Suprapubic skin (tissue), 4 donors: ENCODE measurements at regions not wholly inside any gene's neighbourhood (a gene's known extent, or its start where the extent isn't known, plus 50 kb on each side); places are given as distances from the start of the nearest gene placed in this dataset.
"Not testable (repeated sequence)": the region's sequence is repeated elsewhere in the genome, so short reads cannot be mapped to it uniquely, and the experiment has no call there.

Source experiments
- DNase-seq, 2 donors: peaks; one replicate each; pipeline ENCODE4 v3.0.0-alpha.2; 2019; ENCODE audit warnings: low spot score in 2 of 2
- H3K27ac ChIP-seq: fragments of 200-600 bp; sonication (generic); one replicate; pipeline ENCODE4 v1.5.1; 2019
- H3K27me3 ChIP-seq: fragments of 200-600 bp; sonication (generic); one replicate; pipeline ENCODE4 v1.5.1; 2019
- H3K36me3 ChIP-seq: fragments of 200-600 bp; sonication (generic); one replicate; pipeline ENCODE4 v1.5.1; 2019
- H3K4me1 ChIP-seq: fragments of 200-600 bp; sonication (generic); one replicate; pipeline ENCODE4 v1.5.1; 2019
- H3K4me3 ChIP-seq: fragments of 200-600 bp; sonication (generic); one replicate; pipeline ENCODE4 v1.5.1; 2019; ENCODE audit warnings: mild to moderate bottlenecking
- H3K9me3 ChIP-seq: fragments of 200-600 bp; sonication (generic); one replicate; pipeline ENCODE4 v1.5.1; 2019
- CTCF ChIP-seq, 2 donors: fragments of 200-600 bp in 1 of 2; fragments of 450-650 bp in 1 of 2; sonication (generic) in 1 of 2; IDR thresholded peaks; one replicate each; pipeline ENCODE4 v1.5.1; 2016 to 2019; ENCODE audit warnings: antibody characterized with exemption in 2 of 2, mild to moderate bottlenecking in 1 of 2, moderate library complexity in 1 of 2
- EP300 ChIP-seq: sonication (generic); formaldehyde crosslinking; IDR thresholded peaks from one replicate; pipeline ENCODE4 v1.6.1; 2017; ENCODE audit warnings: antibody characterized with exemption
- POLR2A ChIP-seq, 2 donors: fragments of 450-650 bp; IDR thresholded peaks; one replicate each; pipeline ENCODE4 v1.6.1; 2017; ENCODE audit warnings: antibody characterized with exemption in 2 of 2, mild to moderate bottlenecking in 2 of 2, moderate library complexity in 2 of 2
- POLR2AphosphoS5 ChIP-seq, 3 donors: sonication (generic); formaldehyde crosslinking; IDR thresholded peaks; one replicate each; pipeline ENCODE4 v1.6.1; 2017; ENCODE audit warnings: antibody characterized with exemption in 3 of 3
- WGBS: methylation state at CpG from one replicate; pipeline ENCODE4 v1.1.5; 2018; 5-methylcytosine and 5-hydroxymethylcytosine counted together

DNA sequence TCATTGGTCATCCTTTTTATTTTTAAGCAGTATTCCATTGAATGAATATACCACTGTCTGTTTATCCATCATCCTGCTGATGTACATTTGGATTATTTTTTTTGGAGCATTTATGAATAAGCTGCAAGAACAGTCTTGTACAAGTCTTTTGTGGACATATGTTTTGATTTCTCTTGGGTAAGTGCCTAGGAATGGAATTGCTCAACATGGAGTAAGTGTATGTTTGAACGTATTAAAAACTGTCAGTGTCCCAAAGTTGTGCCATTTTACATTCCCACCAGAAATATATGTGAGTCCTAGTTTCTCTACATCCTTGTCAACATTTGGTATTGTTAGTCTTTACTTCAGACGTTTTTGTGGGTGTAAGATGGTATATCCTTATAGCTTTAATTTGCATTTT, 287.0 kb upstream of the POF1B start:
- Histone ChIP-seq H3K27me3 (no peaks in the 10 kb centered on the region), H3K4me1 (no peaks in the 10 kb centered on the region), H3K4me3 (no peak overlapping the region), H3K36me3 (no peaks in the 10 kb centered on the region), H3K9me3 (no peaks in the 10 kb centered on the region), H3K27ac (no peak overlapping the region)
- no peak for DNase-seq
- TF ChIP-seq EP300: no peak
- no peak for TF ChIP-seq CTCF (IDR thresholded peaks at IDR 0.05)
- no peak for TF ChIP-seq POLR2AphosphoS5 (IDR thresholded peaks at IDR 0.05)
- no peak for TF ChIP-seq POLR2A (IDR thresholded peaks at IDR 0.05)
- 26% methylated on average over 2 of the region's 2 CpGs for WGBS

DNA sequence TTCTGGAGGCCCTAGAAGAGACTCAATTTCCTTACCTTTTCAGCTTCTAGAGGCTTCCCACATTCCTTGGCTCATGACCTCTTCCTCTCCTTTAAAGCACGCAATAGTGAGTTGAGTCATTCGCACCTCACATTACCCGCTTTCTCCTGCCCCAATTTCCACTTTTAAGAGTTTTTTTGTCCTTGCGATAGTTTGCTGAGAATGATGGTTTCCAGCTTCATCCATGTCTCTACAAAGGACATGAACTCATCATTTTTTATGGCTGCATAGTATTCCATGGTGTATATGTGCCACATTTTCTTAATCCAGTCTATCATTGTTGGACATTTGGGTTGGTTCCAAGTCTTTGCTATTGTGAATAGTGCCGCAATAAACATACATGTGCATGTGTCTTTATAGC, 284.5 kb upstream of the POF1B start:
- DNase-seq, H3K27me3 ChIP-seq, H3K4me1 ChIP-seq, H3K9me3 ChIP-seq, H3K4me3 ChIP-seq, H3K27ac ChIP-seq, H3K36me3 ChIP-seq: not testable (repeated sequence)
- WGBS: 87% methylated on average over 5 of the region's 5 CpGs

GRCh38 chrX:85630901-85631300, 251.4 kb upstream of the POF1B start:
- Histone ChIP-seq H3K9me3 (no peaks in the 10 kb centered on the region), H3K27ac (no peak overlapping the region), H3K36me3 (no peaks in the 10 kb centered on the region)

DNA sequence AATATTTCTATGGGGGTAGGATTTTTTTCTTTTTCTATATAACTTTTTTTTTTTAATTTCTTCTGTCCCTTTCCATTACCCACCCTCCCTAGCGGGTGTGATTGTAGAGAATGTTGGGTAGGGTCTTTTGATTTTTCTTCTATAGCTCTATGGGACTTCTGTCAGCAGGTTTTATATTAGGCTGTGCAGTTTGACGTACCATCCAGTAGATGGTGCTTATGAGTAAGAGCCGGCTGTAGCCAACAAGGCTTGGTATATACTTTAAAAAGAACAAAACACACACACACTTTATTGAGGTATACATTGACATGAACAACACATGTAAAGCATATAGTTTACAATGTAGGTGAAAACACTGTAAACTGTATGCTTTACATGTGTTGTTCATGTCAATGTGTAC, 247.9 kb upstream of the POF1B start:
- TF ChIP-seq POLR2AphosphoS5 (IDR thresholded peaks at IDR 0.05) (no peak), POLR2A (IDR thresholded peaks at IDR 0.05) (no peak), EP300 (no peak), CTCF (IDR thresholded peaks at IDR 0.05) (no peak)
- Histone ChIP-seq H3K36me3 (no peaks in the 10 kb centered on the region), H3K9me3 (no peaks in the 10 kb centered on the region), H3K4me3 (no peak overlapping the region), H3K27ac (no peak overlapping the region), H3K27me3 (no peaks in the 10 kb centered on the region), H3K4me1 (no peaks in the 10 kb centered on the region)
- DNase-seq: no peak
- WGBS: 54% methylated on average over 3 of the region's 3 CpGs

More at GRCh38 chrX:85630901-85631300, 251.4 kb upstream of the POF1B start:
- Histone ChIP-seq H3K4me1 (no peaks in the 10 kb centered on the region), H3K27me3 (no peaks in the 10 kb centered on the region), H3K4me3 (no peak overlapping the region)
- no peak for TF ChIP-seq POLR2AphosphoS5 (IDR thresholded peaks at IDR 0.05)
- no peak for TF ChIP-seq POLR2A (IDR thresholded peaks at IDR 0.05)
- no peak for TF ChIP-seq EP300
- no peak for TF ChIP-seq CTCF (IDR thresholded peaks at IDR 0.05)
- no peak for DNase-seq

- Histone ChIP-seq H3K4me3 (no peak overlapping the region), H3K4me1 (no peaks in the 10 kb centered on the region), H3K36me3 (no peaks in the 10 kb centered on the region), H3K27ac (no peak overlapping the region), H3K9me3 (no peaks in the 10 kb centered on the region), H3K27me3 (no peaks in the 10 kb centered on the region)
- TF ChIP-seq EP300: no peak
- no peak for TF ChIP-seq CTCF (IDR thresholded peaks at IDR 0.05)
- TF ChIP-seq POLR2AphosphoS5 (IDR thresholded peaks at IDR 0.05): no peak
- no peak for TF ChIP-seq POLR2A (IDR thresholded peaks at IDR 0.05)
- 80% methylated on average over 7 of the region's 8 CpGs for WGBS
- no peak for DNase-seq
These were observed 243.2 kb upstream of the POF1B start for GRCh38 chrX:85622635-85623034.

DNA sequence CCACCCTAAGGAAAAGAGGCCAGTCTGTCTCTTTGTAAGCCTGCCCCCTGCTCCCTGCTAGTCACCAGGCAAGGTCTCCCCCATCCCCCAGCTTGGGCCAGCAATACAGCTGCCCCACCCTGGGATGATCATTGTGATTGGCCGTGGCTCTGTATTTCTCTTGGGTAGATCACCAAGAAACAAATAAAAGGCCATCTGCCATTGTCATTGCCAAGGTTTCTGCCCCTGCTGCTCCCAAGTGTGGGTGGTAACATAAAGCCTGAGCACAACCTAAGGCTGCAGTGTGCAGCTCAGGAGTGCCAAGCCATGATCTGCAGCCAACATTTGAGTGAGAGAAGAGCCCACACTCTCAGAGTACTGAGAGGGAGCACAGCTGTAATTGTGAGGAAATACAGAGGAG, 241.0 kb upstream of the POF1B start:
- Histone ChIP-seq H3K27ac (no peak overlapping the region), H3K9me3 (no peaks in the 10 kb centered on the region), H3K4me3 (no peak overlapping the region), H3K27me3 (no peaks in the 10 kb centered on the region), H3K4me1 (no peaks in the 10 kb centered on the region), H3K36me3 (no peaks in the 10 kb centered on the region)
- no peak for DNase-seq
- TF ChIP-seq CTCF (IDR thresholded peaks at IDR 0.05): no peak
- TF ChIP-seq POLR2AphosphoS5 (IDR thresholded peaks at IDR 0.05): no peak
- TF ChIP-seq POLR2A (IDR thresholded peaks at IDR 0.05): no peak
- TF ChIP-seq EP300: no peak
- WGBS: 80% methylated on average over 1 of the region's 1 CpG
